OCI-LY1 (cell line): ENCODE measurements at regions not wholly inside any gene's neighbourhood (a gene's known extent, or its start where the extent isn't known, plus 50 kb on each side); places are given as distances from the start of the nearest gene placed in this dataset.

Experiments
- H2AFZ ChIP-seq: fragments of 200-600 bp; sonication (generic), shearing (Covaris generic); 2 replicates; pipeline ENCODE4 v1.6.0; 2014; ENCODE audit warnings: antibody characterized with exemption, mild to moderate bottlenecking, low read length
- H3F3A ChIP-seq: fragments of 200-600 bp; sonication (generic), shearing (Covaris generic); 2 replicates; pipeline ENCODE4 v1.6.0; 2014; ENCODE audit warnings: mild to moderate bottlenecking, antibody characterized with exemption, low read length, moderate library complexity; ENCODE audit not compliant: insufficient read depth
- H3K27ac ChIP-seq: fragments of 200-600 bp; sonication (generic); 2 replicates; pipeline ENCODE4 v1.5.1; 2014; ENCODE audit warnings: low read length, mixed run types, mild to moderate bottlenecking, low read depth; ENCODE audit not compliant: poor library complexity, severe bottlenecking
- H3K27me3 ChIP-seq: fragments of 200-600 bp; sonication (generic); 2 replicates; pipeline ENCODE4 v1.6.0; 2014; ENCODE audit warnings: antibody characterized with exemption, mild to moderate bottlenecking, low read length, moderate library complexity; ENCODE audit not compliant: insufficient read depth
- H3K36me3 ChIP-seq: fragments of 200-600 bp; sonication (generic); 2 replicates; pipeline ENCODE4 v1.6.1; 2014; ENCODE audit warnings: mild to moderate bottlenecking, antibody characterized with exemption, low read length, moderate library complexity, mixed read lengths; ENCODE audit not compliant: insufficient read depth
- H3K4me1 ChIP-seq: fragments of 200-600 bp; sonication (generic); 2 replicates; pipeline ENCODE4 v1.5.1; 2014; ENCODE audit warnings: mild to moderate bottlenecking, low read length, moderate library complexity; ENCODE audit not compliant: insufficient read depth, severe bottlenecking
- H3K4me2 ChIP-seq: fragments of 200-600 bp; sonication (generic), shearing (Covaris generic); 2 replicates; pipeline ENCODE4 v1.6.1; 2014; ENCODE audit warnings: low read length
- H3K4me3 ChIP-seq: fragments of 200-600 bp; sonication (generic); 2 replicates; pipeline ENCODE4 v1.5.1; 2014; ENCODE audit warnings: low read length, low read depth, mild to moderate bottlenecking, mixed read lengths; ENCODE audit not compliant: poor library complexity, severe bottlenecking
- H3K79me2 ChIP-seq: fragments of 200-600 bp; shearing (Covaris generic); 2 replicates; pipeline ENCODE4 v1.6.1; 2016; ENCODE audit warnings: mixed run types, low read length, mixed read lengths; ENCODE audit not compliant: insufficient read depth
- H3K9ac ChIP-seq: fragments of 200-600 bp; sonication (generic), shearing (Covaris generic); 2 replicates; pipeline ENCODE4 v1.6.1; 2014; ENCODE audit warnings: mild to moderate bottlenecking, low read length, mixed read lengths
- H3K9me2 ChIP-seq: fragments of 200-600 bp; sonication (generic), shearing (Covaris generic); 2 replicates; pipeline ENCODE4 v1.6.1; 2014; ENCODE audit warnings: low read depth, mild to moderate bottlenecking, low read length, mixed read lengths
- H3K9me3 ChIP-seq: fragments of 200-600 bp; shearing (Covaris generic); 2 replicates; pipeline ENCODE4 v1.6.1; 2014; ENCODE audit warnings: low read length, mixed read lengths
- H4K20me1 ChIP-seq: fragments of 200-600 bp; sonication (generic), shearing (Covaris generic); 2 replicates; pipeline ENCODE4 v1.6.0; 2016; ENCODE audit warnings: mild to moderate bottlenecking, low read length; ENCODE audit not compliant: insufficient read depth
- CTCF ChIP-seq: fragments of 200-600 bp; sonication (generic), shearing (Covaris generic); IDR thresholded peaks from 2 replicates; pipeline ENCODE4 v1.5.1; 2017; ENCODE audit warnings: mild to moderate bottlenecking, antibody characterized with exemption, low read length, moderate library complexity, mixed read lengths
- EZH2 ChIP-seq: fragments of 200-600 bp; sonication (generic), shearing (Covaris generic); IDR thresholded peaks from 2 replicates; pipeline ENCODE4 v1.8.0; 2017; ENCODE audit warnings: borderline replicate concordance, mixed run types, mild to moderate bottlenecking, antibody characterized with exemption, low read length, moderate library complexity, mixed read lengths

GRCh38 chr2:195320413-195320973 is 336.5 kb upstream of the SLC39A10 start:
- no peaks in the 10 kb centered on the region for H3F3A ChIP-seq
- no peaks in the 10 kb centered on the region for H3K4me1 ChIP-seq
- H3K4me2 ChIP-seq: no peak overlapping the region
- no peak for TF ChIP-seq EZH2
- no peak for TF ChIP-seq CTCF
- no peaks in the 10 kb centered on the region for H3K9me2 ChIP-seq
- no peaks in the 10 kb centered on the region for H3K36me3 ChIP-seq
- H3K9ac ChIP-seq: no peak overlapping the region
- H3K79me2 ChIP-seq: no peaks in the 10 kb centered on the region
- no peaks in the 10 kb centered on the region for H4K20me1 ChIP-seq
- no peaks in the 10 kb centered on the region for H3K27me3 ChIP-seq
- no peak overlapping the region for H3K4me3 ChIP-seq
- H3K27ac ChIP-seq: no peak overlapping the region
- H2AFZ ChIP-seq: no peak overlapping the region
- no peaks in the 10 kb centered on the region for H3K9me3 ChIP-seq

GRCh38 chr2:195319548-195320412 is 337.2 kb upstream of the SLC39A10 start:
- Histone ChIP-seq H3K4me3 (no peak overlapping the region), H3F3A (no peaks in the 10 kb centered on the region), H3K9me3 (no peaks in the 10 kb centered on the region), H3K27me3 (no peaks in the 10 kb centered on the region), H3K9me2 (no peaks in the 10 kb centered on the region), H3K4me2 (no peak overlapping the region), H3K36me3 (no peaks in the 10 kb centered on the region), H3K27ac (no peak overlapping the region), H3K4me1 (no peaks in the 10 kb centered on the region), H3K79me2 (no peaks in the 10 kb centered on the region), H2AFZ (no peak overlapping the region), H3K9ac (no peak overlapping the region), H4K20me1 (no peaks in the 10 kb centered on the region)
- TF ChIP-seq EZH2 (no peak), CTCF (no peak)

- H3K4me2 ChIP-seq: no peak overlapping the region
- H3K27ac ChIP-seq: no peak overlapping the region
- H3F3A ChIP-seq: no peaks in the 10 kb centered on the region
- no peaks in the 10 kb centered on the region for H3K36me3 ChIP-seq
- no peak overlapping the region for H3K4me3 ChIP-seq
- no peaks in the 10 kb centered on the region for H3K9me3 ChIP-seq
- no peaks in the 10 kb centered on the region for H3K27me3 ChIP-seq
- H3K4me1 ChIP-seq: no peaks in the 10 kb centered on the region
- no peaks in the 10 kb centered on the region for H4K20me1 ChIP-seq
- no peaks in the 10 kb centered on the region for H3K79me2 ChIP-seq
- H3K9ac ChIP-seq: no peak overlapping the region
- no peak overlapping the region for H2AFZ ChIP-seq
- no peaks in the 10 kb centered on the region for H3K9me2 ChIP-seq
- TF ChIP-seq CTCF (no peak), EZH2 (no peak)
Observed at GRCh38 chr2:195319112-195319460, 337.9 kb upstream of the SLC39A10 start.
